ENCODE measurements at regions not wholly inside any gene's neighbourhood (a gene's known extent, or its start where the extent isn't known, plus 50 kb on each side); places are given as distances from the start of the nearest gene placed in this dataset.

DNA sequence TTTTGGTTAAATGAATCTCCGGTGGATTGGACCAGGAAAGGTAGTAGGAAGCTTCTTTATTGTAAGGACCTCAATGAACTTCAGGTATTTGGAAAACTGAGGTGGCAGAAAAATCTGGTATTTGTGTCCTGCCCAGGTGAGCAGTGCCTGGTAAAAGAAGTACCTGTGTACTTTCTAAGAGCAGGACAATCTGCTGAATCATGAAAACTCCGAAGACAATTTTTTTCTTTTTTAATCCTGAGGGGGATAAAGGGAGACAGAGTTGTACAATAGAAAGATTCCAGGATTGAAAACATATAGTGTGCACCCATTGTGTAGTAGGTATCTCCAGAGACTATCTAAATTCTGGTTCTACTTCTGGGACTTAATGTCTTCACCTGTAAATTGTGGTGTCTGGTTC lies 191.8 kb upstream of the SPOPL start:
- TF ChIP-seq NANOG (IDR thresholded peaks at IDR 0.05; ENCODE audit: borderline replicate concordance) (no peak), ZNF462 (CRISPR knock-in tag; IDR thresholded peaks at IDR 0.05) (no peak), ZNF331 (CRISPR knock-in tag; IDR thresholded peaks at IDR 0.05; ENCODE audit: low read depth) (no peak), POLR2AphosphoS5 (IDR thresholded peaks at IDR 0.05; ENCODE audit: low read depth) (no peak), CTCF (conservative IDR thresholded peaks at IDR 0.05; ENCODE audit: low read depth in 2 of 2) (no peak), EZH2phosphoT487 (IDR thresholded peaks at IDR 0.05; ENCODE audit: unreplicated experiment) (no peak), STAT1 (IDR thresholded peaks at IDR 0.05; ENCODE audit: unreplicated experiment) (no peak), ZNF114 (CRISPR knock-in tag; IDR thresholded peaks at IDR 0.05) (no peak), CREB1 (CRISPR knock-in tag; IDR thresholded peaks at IDR 0.05; ENCODE audit: low read depth) (no peak), REST (IDR thresholded peaks at IDR 0.05; ENCODE audit: unreplicated experiment) (no peak), JUNB (IDR thresholded peaks at IDR 0.05; ENCODE audit: unreplicated experiment) (no peak), EZH2 (IDR thresholded peaks at IDR 0.05; ENCODE audit: low read depth, unreplicated experiment) (no peak), ETS1 (IDR thresholded peaks at IDR 0.05) (no peak)

More for the DNA sequence above, 191.8 kb upstream of the SPOPL start:
- Mint-ChIP-seq H3K4me3 (no peak overlapping the region), H3K27ac (no peak overlapping the region), H3K4me1 (no peaks in the 10 kb centered on the region), H3K27me3 (ENCODE audit: insufficient read depth, low read depth, poor library complexity) (no peaks in the 10 kb centered on the region), H3K9me3 (peaks cover 6% of the 10 kb centered on the region), H3K36me3 (ENCODE audit: low read depth) (peaks cover 7% of the 10 kb centered on the region)
- no peaks in the 10 kb centered on the region for H4K20me1 ChIP-seq (replicated peaks; ENCODE audit: insufficient read depth)
- no peaks in the 10 kb centered on the region for H3K36me3 ChIP-seq (ENCODE audit: insufficient read depth)
- no peak overlapping the region for H3K4me2 ChIP-seq
- H2AFZ ChIP-seq, result no peak overlapping the region
- no peaks in the 10 kb centered on the region for H3K27me3 ChIP-seq (ENCODE audit: insufficient read depth)
- no peaks in the 10 kb centered on the region for H3K9me2 ChIP-seq (ENCODE audit: insufficient read depth)
- DNase-seq (ENCODE audit: low spot score) (no peak), ATAC-seq (no peak)
- no peaks in the 10 kb centered on the region for H3K79me2 ChIP-seq (replicated peaks; ENCODE audit: insufficient read depth)
- no peaks in the 10 kb centered on the region for H3F3A ChIP-seq (replicated peaks; ENCODE audit: low read depth)
- H3K4me3 ChIP-seq, result no peak overlapping the region
- H3K27ac ChIP-seq (ENCODE audit: low read depth), result no peak overlapping the region
- no peaks in the 10 kb centered on the region for H3K4me1 ChIP-seq (ENCODE audit: insufficient read depth)

Measured in GM23338 (cell line).